ENCODE measurements at regions not wholly inside any gene's neighbourhood (a gene's known extent, or its start where the extent isn't known, plus 50 kb on each side); places are given as distances from the start of the nearest gene placed in this dataset.

DNA sequence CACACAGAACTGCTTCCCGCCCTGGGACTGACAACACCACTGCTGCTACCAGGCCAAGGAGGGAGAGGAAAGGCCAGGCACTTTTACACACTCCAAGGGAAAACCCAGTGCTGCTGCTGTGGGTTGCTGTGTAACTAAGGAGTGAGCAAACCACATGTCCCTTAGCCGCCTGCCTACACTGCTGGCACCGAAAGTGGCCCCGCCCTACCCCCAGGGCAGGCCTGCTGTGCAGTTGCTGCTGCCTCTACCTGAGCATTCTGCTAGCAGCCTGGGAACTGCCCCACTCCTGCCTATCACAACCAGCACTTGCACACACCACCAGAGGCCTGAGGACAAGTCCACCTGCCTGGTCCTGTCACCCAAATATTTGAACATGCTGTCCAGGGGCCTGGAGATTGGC lies 740.9 kb downstream of the DTWD2 start:
- H3K27ac ChIP-seq (ENCODE audit: insufficient read depth, low read length, poor library complexity, severe bottlenecking) = no peak overlapping the region
- DNase-seq = no peak
- H3K9me3 ChIP-seq (ENCODE audit: control insufficient read depth, low read length) = peaks cover 5% of the 10 kb centered on the region
- H3K4me3 ChIP-seq (ENCODE audit: insufficient read depth, low read depth, low read length, poor library complexity, severe bottlenecking) = no peak overlapping the region
- no peaks in the 10 kb centered on the region for H3K36me3 ChIP-seq (ENCODE audit: control insufficient read depth, insufficient read depth, low read length)
- no peaks in the 10 kb centered on the region for H3K4me1 ChIP-seq (ENCODE audit: control insufficient read depth, insufficient read depth, low read length, poor library complexity, severe bottlenecking)
- no peaks in the 10 kb centered on the region for H3K27me3 ChIP-seq (replicated peaks; ENCODE audit: control insufficient read depth, insufficient read depth, low read length, poor library complexity, severe bottlenecking)

DNA sequence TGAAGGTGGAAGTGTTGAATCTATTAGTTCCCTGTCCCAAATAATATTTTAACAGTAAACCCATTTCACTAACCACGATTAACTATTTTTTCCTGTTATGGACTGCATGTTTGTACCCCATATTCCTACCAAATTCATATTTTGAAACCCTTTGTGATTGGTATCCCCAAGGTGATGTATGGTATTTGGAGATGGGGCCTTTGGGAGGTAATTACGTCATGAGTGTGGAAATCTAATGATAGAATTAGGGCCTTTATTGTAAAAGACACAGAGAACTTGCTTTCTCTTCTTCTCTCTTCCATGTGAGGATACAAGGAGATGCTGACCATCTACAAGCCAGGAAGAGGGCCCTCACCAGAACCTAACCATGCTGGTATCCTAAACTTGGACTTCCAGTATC lies 744.7 kb downstream of the DTWD2 start:
- DNase-seq = no peak
- Histone ChIP-seq H3K27me3 (replicated peaks; ENCODE audit: control insufficient read depth, insufficient read depth, low read length, poor library complexity, severe bottlenecking) (no peaks in the 10 kb centered on the region), H3K27ac (ENCODE audit: insufficient read depth, low read length, poor library complexity, severe bottlenecking) (no peak overlapping the region), H3K4me1 (ENCODE audit: control insufficient read depth, insufficient read depth, low read length, poor library complexity, severe bottlenecking) (no peaks in the 10 kb centered on the region), H3K36me3 (ENCODE audit: control insufficient read depth, insufficient read depth, low read length) (no peaks in the 10 kb centered on the region), H3K9me3 (ENCODE audit: control insufficient read depth, low read length) (peaks cover 5% of the 10 kb centered on the region), H3K4me3 (ENCODE audit: insufficient read depth, low read depth, low read length, poor library complexity, severe bottlenecking) (no peak overlapping the region)

DNA sequence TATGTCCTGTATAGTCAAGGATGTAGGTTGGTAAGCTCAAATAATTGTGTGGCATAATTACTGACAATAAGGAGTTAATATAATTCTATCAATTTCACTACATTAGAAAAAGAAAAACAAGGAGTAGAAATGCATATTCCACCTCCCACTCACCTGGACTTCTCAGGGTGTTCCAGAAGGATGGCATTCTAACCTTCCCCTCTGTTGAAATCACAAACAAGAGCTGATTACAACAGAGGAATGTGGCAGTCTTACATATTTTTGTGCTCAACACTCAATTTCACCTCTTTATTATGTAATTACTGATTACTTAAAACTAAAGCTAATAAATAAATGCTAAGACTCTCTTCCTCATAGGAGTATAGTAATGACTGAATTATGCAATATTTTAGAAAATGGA lies 745.3 kb downstream of the DTWD2 start:
- H3K4me3 ChIP-seq (ENCODE audit: insufficient read depth, low read depth, low read length, poor library complexity, severe bottlenecking) = no peak overlapping the region
- peaks cover 5% of the 10 kb centered on the region for H3K9me3 ChIP-seq (ENCODE audit: control insufficient read depth, low read length)
- H3K4me1 ChIP-seq (ENCODE audit: control insufficient read depth, insufficient read depth, low read length, poor library complexity, severe bottlenecking) = no peaks in the 10 kb centered on the region
- H3K36me3 ChIP-seq (ENCODE audit: control insufficient read depth, insufficient read depth, low read length) = no peaks in the 10 kb centered on the region
- no peaks in the 10 kb centered on the region for H3K27me3 ChIP-seq (replicated peaks; ENCODE audit: control insufficient read depth, insufficient read depth, low read length, poor library complexity, severe bottlenecking)
- H3K27ac ChIP-seq (ENCODE audit: insufficient read depth, low read length, poor library complexity, severe bottlenecking) = no peak overlapping the region
- no peak for DNase-seq

DNA sequence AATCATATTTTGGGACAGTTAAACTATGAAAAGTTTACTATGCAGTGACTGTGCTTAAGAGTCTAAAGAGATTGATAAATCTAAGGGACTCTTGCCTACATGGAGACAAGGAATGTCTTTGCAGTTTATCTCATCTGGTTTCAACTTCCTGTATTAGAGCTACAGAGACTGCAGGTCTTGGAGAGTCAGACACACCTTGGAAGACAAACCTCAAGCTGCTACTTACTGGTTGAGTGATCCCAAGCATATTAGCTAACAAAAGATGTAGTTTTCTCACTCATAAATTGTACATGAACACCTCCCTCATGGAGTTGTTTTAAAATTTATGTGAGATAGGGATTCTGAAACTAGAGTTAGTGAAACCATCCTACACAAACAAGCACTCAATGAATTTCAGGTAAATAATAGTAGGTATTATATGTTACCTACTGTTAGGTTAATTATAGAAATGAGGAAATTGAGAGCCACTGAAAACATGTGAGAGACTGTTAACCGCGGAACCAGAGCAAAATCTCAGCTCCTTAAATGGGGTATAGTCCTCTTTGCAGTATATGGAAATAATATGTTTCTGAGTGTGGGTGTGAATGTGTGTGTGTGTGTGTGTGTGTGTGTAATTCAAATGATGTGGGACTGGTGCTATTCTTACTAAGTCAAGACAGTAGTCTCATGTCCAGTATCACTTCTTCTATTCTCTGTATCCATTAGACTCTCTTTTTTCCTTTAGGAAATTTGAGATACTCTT lies 752.1 kb downstream of the DTWD2 start:
- DNase-seq = no peak
- H3K27ac ChIP-seq (ENCODE audit: insufficient read depth, low read length, poor library complexity, severe bottlenecking) = no peak overlapping the region
- no peaks in the 10 kb centered on the region for H3K27me3 ChIP-seq (replicated peaks; ENCODE audit: control insufficient read depth, insufficient read depth, low read length, poor library complexity, severe bottlenecking)
- no peak overlapping the region for H3K4me3 ChIP-seq (ENCODE audit: insufficient read depth, low read depth, low read length, poor library complexity, severe bottlenecking)
- H3K36me3 ChIP-seq (ENCODE audit: control insufficient read depth, insufficient read depth, low read length) = no peaks in the 10 kb centered on the region
- no peaks in the 10 kb centered on the region for H3K4me1 ChIP-seq (ENCODE audit: control insufficient read depth, insufficient read depth, low read length, poor library complexity, severe bottlenecking)
- H3K9me3 ChIP-seq (ENCODE audit: control insufficient read depth, low read length) = no peaks in the 10 kb centered on the region

DNA sequence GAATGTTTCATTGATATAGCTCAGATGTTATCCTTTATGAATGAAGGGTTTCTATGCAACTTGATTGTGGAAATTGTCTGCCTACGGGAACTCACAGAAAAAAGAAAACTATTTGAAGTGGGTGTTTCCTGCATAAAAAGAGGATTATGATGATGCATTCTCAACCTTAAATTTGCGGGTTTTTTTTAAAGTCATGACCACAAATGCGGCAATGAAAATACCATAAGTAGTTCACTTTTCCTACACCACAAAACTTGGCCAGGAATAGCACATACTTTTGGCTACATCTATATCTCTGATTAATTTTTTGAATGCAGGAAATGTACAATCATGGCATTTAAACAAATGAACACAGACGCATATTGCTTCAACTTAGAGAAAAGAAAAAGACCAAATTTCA lies 754.7 kb downstream of the DTWD2 start:
- Histone ChIP-seq H3K9me3 (ENCODE audit: control insufficient read depth, low read length) (no peaks in the 10 kb centered on the region), H3K27ac (ENCODE audit: insufficient read depth, low read length, poor library complexity, severe bottlenecking) (no peak overlapping the region), H3K36me3 (ENCODE audit: control insufficient read depth, insufficient read depth, low read length) (no peaks in the 10 kb centered on the region), H3K27me3 (replicated peaks; ENCODE audit: control insufficient read depth, insufficient read depth, low read length, poor library complexity, severe bottlenecking) (no peaks in the 10 kb centered on the region), H3K4me3 (ENCODE audit: insufficient read depth, low read depth, low read length, poor library complexity, severe bottlenecking) (no peak overlapping the region), H3K4me1 (ENCODE audit: control insufficient read depth, insufficient read depth, low read length, poor library complexity, severe bottlenecking) (no peaks in the 10 kb centered on the region)
- DNase-seq = no peak

DNA sequence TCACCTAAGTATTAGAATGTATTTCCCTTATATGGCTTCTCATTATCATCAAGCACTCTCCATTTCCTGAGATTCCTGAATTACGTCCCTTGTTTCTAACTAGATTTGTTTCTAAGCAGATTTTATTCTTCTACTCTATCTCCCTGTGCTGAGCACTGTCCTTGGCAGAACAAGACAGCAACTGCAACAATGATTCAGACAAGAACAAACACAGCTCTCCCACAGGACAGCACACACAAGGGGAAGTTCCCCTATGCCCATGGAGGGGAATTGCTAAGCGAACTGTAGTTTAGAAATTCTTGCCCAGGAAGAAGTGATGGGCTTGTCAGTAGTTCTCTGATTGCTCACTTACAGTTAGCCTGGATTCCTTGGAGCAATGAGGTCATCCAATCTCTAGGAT lies 759.9 kb downstream of the DTWD2 start:
- no peak overlapping the region for H3K27ac ChIP-seq (ENCODE audit: insufficient read depth, low read length, poor library complexity, severe bottlenecking)
- H3K27me3 ChIP-seq (replicated peaks; ENCODE audit: control insufficient read depth, insufficient read depth, low read length, poor library complexity, severe bottlenecking) = no peaks in the 10 kb centered on the region
- DNase-seq = no peak
- no peaks in the 10 kb centered on the region for H3K36me3 ChIP-seq (ENCODE audit: control insufficient read depth, insufficient read depth, low read length)
- H3K4me1 ChIP-seq (ENCODE audit: control insufficient read depth, insufficient read depth, low read length, poor library complexity, severe bottlenecking) = no peaks in the 10 kb centered on the region
- no peak overlapping the region for H3K4me3 ChIP-seq (ENCODE audit: insufficient read depth, low read depth, low read length, poor library complexity, severe bottlenecking)
- no peaks in the 10 kb centered on the region for H3K9me3 ChIP-seq (ENCODE audit: control insufficient read depth, low read length)

DNA sequence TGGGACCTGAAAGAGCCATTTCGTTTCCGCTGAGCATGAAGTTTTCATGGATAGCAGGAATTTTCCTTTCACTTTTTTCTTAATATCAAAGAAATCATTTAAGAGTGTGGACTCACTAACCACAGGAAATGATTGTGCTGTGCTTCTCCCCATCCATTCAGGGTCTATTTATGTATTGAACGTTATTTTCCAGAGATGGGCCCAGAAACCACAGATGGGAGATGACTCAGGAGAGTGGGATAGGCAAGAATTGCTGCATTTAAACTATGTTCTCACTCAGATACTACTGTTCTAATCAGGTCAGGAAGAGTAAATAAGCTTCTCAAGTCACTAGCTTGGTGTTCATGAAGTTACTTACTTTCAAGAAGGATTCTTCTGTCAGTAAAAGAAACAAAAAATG lies 763.8 kb downstream of the DTWD2 start:
- no peaks in the 10 kb centered on the region for H3K27me3 ChIP-seq (replicated peaks; ENCODE audit: control insufficient read depth, insufficient read depth, low read length, poor library complexity, severe bottlenecking)
- no peaks in the 10 kb centered on the region for H3K4me1 ChIP-seq (ENCODE audit: control insufficient read depth, insufficient read depth, low read length, poor library complexity, severe bottlenecking)
- H3K9me3 ChIP-seq (ENCODE audit: control insufficient read depth, low read length) = no peaks in the 10 kb centered on the region
- H3K36me3 ChIP-seq (ENCODE audit: control insufficient read depth, insufficient read depth, low read length) = no peaks in the 10 kb centered on the region
- DNase-seq = no peak
- H3K27ac ChIP-seq (ENCODE audit: insufficient read depth, low read length, poor library complexity, severe bottlenecking) = no peak overlapping the region
- H3K4me3 ChIP-seq (ENCODE audit: insufficient read depth, low read depth, low read length, poor library complexity, severe bottlenecking) = no peak overlapping the region

DNA sequence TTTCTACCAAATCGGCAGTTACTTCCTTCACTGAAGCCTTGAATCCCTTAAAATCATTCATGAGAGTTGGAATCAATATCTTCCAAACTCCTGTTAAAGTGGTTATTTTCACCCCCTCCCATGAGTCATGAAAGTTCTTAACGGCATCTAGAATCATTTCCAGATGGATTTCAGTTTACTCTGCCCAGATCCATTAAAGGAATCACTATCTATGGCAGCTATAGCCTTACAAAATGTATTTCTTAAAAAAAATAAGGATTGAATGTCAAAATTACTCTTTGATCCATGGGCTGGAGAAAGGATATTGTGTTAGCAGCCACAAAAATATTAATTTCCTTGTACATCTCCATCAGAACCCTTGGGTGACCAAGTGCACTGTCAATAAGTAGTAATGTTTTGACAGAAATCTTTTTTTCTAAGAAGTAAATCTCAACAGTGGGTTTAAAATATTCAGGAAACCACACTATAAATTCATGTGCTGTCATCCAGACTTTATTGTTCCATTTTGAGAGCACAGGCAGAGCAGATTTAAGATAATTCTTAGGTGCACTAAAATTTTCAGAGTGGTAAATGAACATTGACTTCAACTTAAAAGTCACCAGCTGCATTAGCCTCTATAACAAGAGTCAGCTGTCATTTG lies 767.7 kb downstream of the DTWD2 start:
- Histone ChIP-seq H3K9me3 (ENCODE audit: control insufficient read depth, low read length) (no peaks in the 10 kb centered on the region), H3K4me3 (ENCODE audit: insufficient read depth, low read depth, low read length, poor library complexity, severe bottlenecking) (no peak overlapping the region), H3K4me1 (ENCODE audit: control insufficient read depth, insufficient read depth, low read length, poor library complexity, severe bottlenecking) (no peaks in the 10 kb centered on the region), H3K27me3 (replicated peaks; ENCODE audit: control insufficient read depth, insufficient read depth, low read length, poor library complexity, severe bottlenecking) (no peaks in the 10 kb centered on the region), H3K36me3 (ENCODE audit: control insufficient read depth, insufficient read depth, low read length) (no peaks in the 10 kb centered on the region), H3K27ac (ENCODE audit: insufficient read depth, low read length, poor library complexity, severe bottlenecking) (no peak overlapping the region)
- no peak for DNase-seq

DNA sequence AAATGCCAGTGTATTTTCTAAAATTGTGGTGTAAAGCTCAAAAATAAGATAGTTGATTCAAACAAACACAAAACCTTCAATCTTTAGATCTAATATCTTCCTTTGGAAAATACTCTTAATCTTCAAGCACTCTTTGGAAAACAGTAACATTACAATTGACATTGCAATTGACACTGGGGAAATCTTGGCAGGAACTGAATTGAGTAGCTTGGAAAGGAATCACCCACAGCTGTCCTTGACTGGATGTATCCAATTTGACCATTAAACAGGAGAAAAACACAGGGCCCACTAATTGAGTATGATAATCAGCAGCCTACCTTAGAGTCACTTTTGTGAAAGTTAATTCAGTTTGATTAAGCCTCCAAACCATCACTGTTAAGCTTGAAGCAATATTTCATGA lies 776.7 kb downstream of the DTWD2 start:
- Histone ChIP-seq H3K27ac (ENCODE audit: insufficient read depth, low read length, poor library complexity, severe bottlenecking) (no peak overlapping the region), H3K27me3 (replicated peaks; ENCODE audit: control insufficient read depth, insufficient read depth, low read length, poor library complexity, severe bottlenecking) (no peaks in the 10 kb centered on the region), H3K4me3 (ENCODE audit: insufficient read depth, low read depth, low read length, poor library complexity, severe bottlenecking) (no peak overlapping the region), H3K4me1 (ENCODE audit: control insufficient read depth, insufficient read depth, low read length, poor library complexity, severe bottlenecking) (no peaks in the 10 kb centered on the region), H3K9me3 (ENCODE audit: control insufficient read depth, low read length) (no peaks in the 10 kb centered on the region), H3K36me3 (ENCODE audit: control insufficient read depth, insufficient read depth, low read length) (no peaks in the 10 kb centered on the region)
- DNase-seq = no peak

DNA sequence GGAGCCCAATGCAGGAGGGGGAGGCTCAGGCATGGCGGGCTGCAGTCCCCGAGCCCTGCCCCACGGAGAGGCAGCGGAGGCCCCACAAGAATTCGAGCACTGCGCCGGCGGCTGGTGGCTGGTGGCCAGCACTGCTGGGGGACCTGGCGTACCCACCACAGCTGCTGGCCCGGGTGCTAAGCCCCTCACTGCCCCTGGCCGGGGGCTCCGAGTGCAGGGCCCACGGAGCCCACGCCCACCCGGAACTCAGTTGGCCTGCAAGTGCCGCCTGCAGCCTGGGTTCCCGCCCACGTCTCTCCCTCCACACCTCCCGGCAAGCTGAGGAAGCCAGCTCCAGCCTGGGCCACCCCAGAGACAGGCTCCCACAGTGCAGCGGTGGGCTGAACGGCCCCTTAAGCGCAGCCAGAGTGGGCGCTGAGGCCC lies 780.3 kb downstream of the DTWD2 start:
- no peak overlapping the region for H3K4me3 ChIP-seq (ENCODE audit: insufficient read depth, low read depth, low read length, poor library complexity, severe bottlenecking)
- H3K9me3 ChIP-seq (ENCODE audit: control insufficient read depth, low read length) = no peaks in the 10 kb centered on the region
- H3K36me3 ChIP-seq (ENCODE audit: control insufficient read depth, insufficient read depth, low read length) = no peaks in the 10 kb centered on the region
- H3K27ac ChIP-seq (ENCODE audit: insufficient read depth, low read length, poor library complexity, severe bottlenecking) = no peak overlapping the region
- no peak for DNase-seq
- H3K27me3 ChIP-seq (replicated peaks; ENCODE audit: control insufficient read depth, insufficient read depth, low read length, poor library complexity, severe bottlenecking) = no peaks in the 10 kb centered on the region
- no peaks in the 10 kb centered on the region for H3K4me1 ChIP-seq (ENCODE audit: control insufficient read depth, insufficient read depth, low read length, poor library complexity, severe bottlenecking)

Data from effector memory CD4-positive, alpha-beta T cell (primary cell).